Activated T-cell treated with anti-CD3 and anti-CD28 coated beads, Interleukin-2, amount 50 U/mL, for 48 hours (primary cell): ENCODE measurements at regions not wholly inside any gene's neighbourhood (a gene's known extent, or its start where the extent isn't known, plus 50 kb on each side); places are given as distances from the start of the nearest gene placed in this dataset.

ENCODE experiments used
- DNase-seq, 2 experiments: peaks; one replicate each; pipeline ENCODE4 v3.0.0-alpha.2; 2020

GRCh38 chr16:73286346-73287267 lies 238.7 kb upstream of the ZFHX3 start:
- no peak for DNase-seq

GRCh38 chr16:73285436-73286201 lies 237.7 kb upstream of the ZFHX3 start:
- DNase-seq: no peak

- no peak for DNase-seq
Measured at GRCh38 chr16:73280388-73280787, 232.5 kb upstream of the ZFHX3 start.

GRCh38 chr16:73279451-73279850 lies 231.5 kb upstream of the ZFHX3 start:
- no peak for DNase-seq

GRCh38 chr16:73277071-73277470 lies 229.1 kb upstream of the ZFHX3 start:
- DNase-seq: no peak

- DNase-seq: no peak
Measured at GRCh38 chr16:73275448-73275847, 227.5 kb upstream of the ZFHX3 start.

GRCh38 chr16:73275024-73275423 lies 227.1 kb upstream of the ZFHX3 start:
- DNase-seq: no peak

- DNase-seq: no peak
Measured at GRCh38 chr16:73274140-73274539, 226.2 kb upstream of the ZFHX3 start.

- DNase-seq: no peak
Measured at GRCh38 chr16:73268366-73268993, 220.6 kb upstream of the ZFHX3 start.

- no peak for DNase-seq
Measured at GRCh38 chr16:73265935-73266334, 218.0 kb upstream of the ZFHX3 start.

GRCh38 chr16:73265124-73265837 lies 217.4 kb upstream of the ZFHX3 start:
- no peak for DNase-seq

GRCh38 chr16:73262931-73263330 lies 215.0 kb upstream of the ZFHX3 start:
- no peak for DNase-seq

GRCh38 chr16:73255031-73255430 lies 207.1 kb upstream of the ZFHX3 start:
- no peak for DNase-seq

GRCh38 chr16:73253922-73254480 lies 206.1 kb upstream of the ZFHX3 start:
- no peak for DNase-seq

GRCh38 chr16:73252446-73252845 lies 204.5 kb upstream of the ZFHX3 start:
- DNase-seq: no peak

- no peak for DNase-seq
Measured at GRCh38 chr16:73251608-73252007, 203.7 kb upstream of the ZFHX3 start.

- no peak for DNase-seq
Measured at GRCh38 chr16:73248316-73248715, 200.4 kb upstream of the ZFHX3 start.

GRCh38 chr16:73240920-73241319 lies 193.0 kb upstream of the ZFHX3 start:
- DNase-seq: no peak

GRCh38 chr16:73237601-73238000 lies 189.7 kb upstream of the ZFHX3 start:
- no peak for DNase-seq

- DNase-seq: no peak
Measured at GRCh38 chr16:73234496-73234895, 186.6 kb upstream of the ZFHX3 start.

GRCh38 chr16:73233846-73234424 lies 186.0 kb upstream of the ZFHX3 start:
- DNase-seq: no peak

GRCh38 chr16:73233329-73233765 lies 185.4 kb upstream of the ZFHX3 start:
- no peak for DNase-seq
